Thymus (tissue), 11 donors: ENCODE measurements at regions not wholly inside any gene's neighbourhood (a gene's known extent, or its start where the extent isn't known, plus 50 kb on each side); places are given as distances from the start of the nearest gene placed in this dataset.

Experiments
- DNase-seq, 9 donors: peaks; one replicate each; pipeline ENCODE4 v3.0.0-alpha.2; 2013; ENCODE audit warnings: low spot score in 9 of 9, low read depth in 6 of 9, missing footprints in 1 of 9
- H3K27ac ChIP-seq, 2 donors: one replicate each; pipeline ENCODE4 v1.5.1; 2013; ENCODE audit warnings: control low read depth in 1 of 2, low read depth in 1 of 2, low read length in 1 of 2, mild to moderate bottlenecking in 1 of 2, moderate library complexity in 1 of 2
- H3K27me3 ChIP-seq, 2 donors: one replicate each; pipeline ENCODE4 v1.5.1; 2013; ENCODE audit warnings: low read length in 1 of 2; ENCODE audit not compliant: control insufficient read depth in 2 of 2, insufficient read depth in 1 of 2
- H3K36me3 ChIP-seq, 2 donors: one replicate each; pipeline ENCODE4 v1.5.1; 2013; ENCODE audit warnings: low read length in 1 of 2, mild to moderate bottlenecking in 1 of 2, moderate library complexity in 1 of 2; ENCODE audit not compliant: control insufficient read depth in 2 of 2, insufficient read depth in 2 of 2
- H3K4me1 ChIP-seq, 2 donors: one replicate each; pipeline ENCODE4 v1.5.1; 2013; ENCODE audit warnings: low read length in 2 of 2; ENCODE audit not compliant: control insufficient read depth in 2 of 2, insufficient read depth in 2 of 2
- H3K4me3 ChIP-seq, 2 donors: one replicate each; pipeline ENCODE4 v1.5.1; 2013; ENCODE audit warnings: low read length in 2 of 2, control low read depth in 1 of 2, mild to moderate bottlenecking in 1 of 2
- H3K9me3 ChIP-seq, 2 donors: one replicate each; pipeline ENCODE4 v1.5.1; 2013; ENCODE audit warnings: low read length in 1 of 2, mild to moderate bottlenecking in 1 of 2; ENCODE audit not compliant: control insufficient read depth in 2 of 2, insufficient read depth in 1 of 2
- WGBS: extraction: QIAGEN DNeasy Blood & Tissue Kit; methylation state at CpG from one replicate; pipeline ENCODE4 v1.1.7; 2013; 5-methylcytosine and 5-hydroxymethylcytosine counted together
- donor health status: healthy.

DNA sequence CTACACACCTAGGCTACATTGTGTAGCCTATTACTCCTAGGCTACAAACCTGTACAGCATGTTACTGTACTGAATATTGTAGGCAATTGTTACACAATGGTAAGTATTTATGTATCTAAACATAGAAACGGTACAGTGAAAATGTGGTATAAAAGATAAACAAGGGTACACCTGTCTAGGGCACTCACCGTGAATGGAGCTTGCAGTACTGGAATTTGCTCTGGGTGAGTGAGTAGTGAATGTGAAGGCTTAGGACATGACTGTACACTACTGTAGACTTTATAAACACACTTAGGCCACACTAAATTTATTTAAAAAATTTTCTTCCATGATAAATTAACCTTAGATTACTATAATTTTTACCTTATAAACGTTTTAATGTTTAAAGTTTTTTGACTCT, 171.7 kb upstream of the NCAM1 start:
- DNase-seq, result no peak
- no peaks in the 10 kb centered on the region for H3K9me3 ChIP-seq
- 85% methylated on average over 3 of the region's 3 CpGs for WGBS

GRCh38 chr11:112790286-112790685, 170.9 kb upstream of the NCAM1 start:
- Histone ChIP-seq H3K4me3 (no peak overlapping the region), H3K36me3 (no peaks in the 10 kb centered on the region), H3K4me1 (no peaks in the 10 kb centered on the region), H3K9me3 (no peaks in the 10 kb centered on the region), H3K27ac (no peak overlapping the region), H3K27me3 (no peaks in the 10 kb centered on the region)
- no peak for DNase-seq
- 94% methylated on average over 3 of the region's 3 CpGs for WGBS

More for the DNA sequence above, 171.7 kb upstream of the NCAM1 start:
- H3K27ac ChIP-seq, result no peak overlapping the region
- H3K27me3 ChIP-seq, result no peaks in the 10 kb centered on the region
- H3K36me3 ChIP-seq, result no peaks in the 10 kb centered on the region
- H3K4me3 ChIP-seq, result no peak overlapping the region
- no peaks in the 10 kb centered on the region for H3K4me1 ChIP-seq

DNA sequence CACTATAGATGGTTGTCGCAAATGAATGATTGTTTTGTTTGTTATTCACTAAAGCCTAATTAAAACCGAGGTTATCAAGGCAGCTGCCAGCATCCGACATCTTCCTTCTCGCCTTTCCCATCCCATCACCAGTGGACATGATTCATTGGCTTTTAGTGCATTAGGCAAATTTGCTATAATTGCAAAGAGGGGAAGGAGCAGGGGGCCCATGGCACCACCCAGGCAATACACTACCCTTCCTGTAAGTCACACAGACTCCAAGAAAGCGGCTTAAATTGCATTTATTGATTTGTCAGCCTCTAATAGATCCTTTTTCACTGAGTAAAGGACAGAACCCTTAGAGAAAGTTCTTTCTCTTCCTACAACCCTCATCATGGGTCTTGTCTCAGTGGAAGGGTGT, 169.2 kb upstream of the NCAM1 start:
- Histone ChIP-seq H3K4me1 (no peaks in the 10 kb centered on the region), H3K36me3 (no peaks in the 10 kb centered on the region), H3K4me3 (no peak overlapping the region), H3K9me3 (no peaks in the 10 kb centered on the region), H3K27me3 (no peaks in the 10 kb centered on the region), H3K27ac (no peak overlapping the region)
- DNase-seq, result no peak
- 92% methylated on average over 5 of the region's 5 CpGs for WGBS

GRCh38 chr11:112793416-112793815, 167.8 kb upstream of the NCAM1 start:
- H3K27me3 ChIP-seq, result no peaks in the 10 kb centered on the region
- no peaks in the 10 kb centered on the region for H3K36me3 ChIP-seq
- 91% methylated on average over 1 of the region's 1 CpG for WGBS
- no peaks in the 10 kb centered on the region for H3K9me3 ChIP-seq
- H3K27ac ChIP-seq, result no peak overlapping the region
- H3K4me1 ChIP-seq, result no peaks in the 10 kb centered on the region
- no peak overlapping the region for H3K4me3 ChIP-seq
- DNase-seq, result no peak

DNA sequence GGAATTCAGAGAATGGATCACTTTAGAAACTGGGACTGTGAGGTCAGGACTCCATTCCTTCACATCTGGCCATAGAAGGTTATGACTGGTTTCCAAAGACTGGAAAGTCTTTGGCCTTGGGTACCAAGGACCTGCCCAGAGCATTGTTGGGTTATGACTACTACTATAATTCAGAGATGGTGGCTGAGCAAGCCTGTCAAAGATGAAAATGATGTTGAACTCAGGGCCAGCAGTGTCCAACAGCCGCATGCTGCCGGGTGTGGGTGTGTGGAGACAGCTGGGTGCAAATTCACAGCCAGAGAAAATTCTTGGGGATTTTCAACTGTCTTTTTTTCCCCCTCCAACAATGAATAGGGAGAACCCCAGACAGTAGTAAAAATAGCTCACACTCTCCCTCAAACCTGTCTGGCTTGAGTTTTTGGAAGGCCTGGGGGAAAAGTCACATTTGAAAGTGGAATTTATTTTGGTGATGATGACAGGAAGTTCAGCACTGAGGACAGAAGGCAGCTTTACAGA, 166.8 kb upstream of the NCAM1 start:
- Histone ChIP-seq H3K27ac (no peak overlapping the region), H3K4me3 (no peak overlapping the region), H3K36me3 (no peaks in the 10 kb centered on the region), H3K27me3 (no peaks in the 10 kb centered on the region), H3K4me1 (no peaks in the 10 kb centered on the region), H3K9me3 (no peaks in the 10 kb centered on the region)
- WGBS, result 98% methylated on average over 2 of the region's 2 CpGs
- no peak for DNase-seq

DNA sequence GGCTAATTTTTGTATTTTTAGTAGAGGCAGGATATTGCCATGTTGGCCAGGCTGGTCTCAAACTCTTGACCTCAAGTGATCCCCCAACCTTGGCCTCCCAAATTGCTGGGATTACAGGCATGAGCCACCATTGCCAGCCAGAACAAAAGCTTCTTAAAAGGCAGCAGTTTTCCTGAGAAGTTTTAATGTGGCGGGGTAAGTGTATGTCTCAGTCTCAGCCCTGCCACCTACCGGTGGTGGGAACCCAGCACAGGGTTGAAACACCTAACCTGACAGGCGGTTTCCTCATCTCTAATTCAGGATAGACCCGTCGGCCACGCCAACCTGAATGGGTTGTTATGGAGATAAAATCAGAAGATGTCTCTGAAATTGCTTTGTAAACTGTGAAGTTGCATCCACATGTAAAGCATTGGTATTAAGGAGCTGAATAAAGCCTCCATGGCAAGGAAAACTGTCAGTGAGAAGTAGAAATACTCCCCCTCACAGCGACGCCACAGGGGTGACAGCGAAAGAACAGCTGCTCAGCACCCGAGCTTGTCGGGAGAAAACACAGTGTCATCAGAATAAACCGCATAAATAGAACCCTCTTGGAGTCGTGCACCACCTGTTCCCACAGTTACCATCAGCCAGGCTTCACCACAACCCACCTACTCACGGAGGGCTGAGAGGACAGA, 165.9 kb upstream of the NCAM1 start:
- Histone ChIP-seq H3K27ac (no peak overlapping the region), H3K4me1 (no peaks in the 10 kb centered on the region), H3K27me3 (no peaks in the 10 kb centered on the region), H3K36me3 (no peaks in the 10 kb centered on the region), H3K9me3 (no peaks in the 10 kb centered on the region), H3K4me3 (no peak overlapping the region)
- 75% methylated on average over 14 of the region's 14 CpGs for WGBS
- DNase-seq, result peak in 3 of 9 donors; percentile 2 to 33 (median 24)

GRCh38 chr11:112795911-112796649, 165.1 kb upstream of the NCAM1 start:
- WGBS, result 89% methylated on average over 17 of the region's 17 CpGs
- no peaks in the 10 kb centered on the region for H3K4me1 ChIP-seq
- no peaks in the 10 kb centered on the region for H3K27me3 ChIP-seq
- H3K9me3 ChIP-seq, result no peaks in the 10 kb centered on the region
- no peak overlapping the region for H3K4me3 ChIP-seq
- H3K27ac ChIP-seq, result no peak overlapping the region
- H3K36me3 ChIP-seq, result no peaks in the 10 kb centered on the region
- DNase-seq, result no peak

DNA sequence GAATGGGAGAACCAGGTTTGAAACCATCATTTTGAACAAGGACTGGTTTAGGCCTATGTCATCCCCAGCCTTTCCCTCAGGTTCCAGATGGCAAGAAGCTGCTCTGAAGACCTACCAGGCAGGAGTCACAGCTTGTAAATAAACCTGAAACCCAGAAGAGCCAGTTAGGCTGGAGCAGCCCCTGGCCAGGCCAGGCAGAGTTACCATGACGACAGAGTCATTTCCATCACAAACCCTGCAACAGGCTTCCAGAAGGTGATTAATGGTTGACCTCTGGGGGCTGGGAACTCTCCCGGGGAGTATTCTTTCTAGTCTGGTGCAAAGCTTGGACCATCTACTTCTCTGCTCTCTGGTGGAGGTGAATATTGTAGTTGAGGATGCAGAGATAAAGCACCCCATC, 164.1 kb upstream of the NCAM1 start:
- Histone ChIP-seq H3K9me3 (no peaks in the 10 kb centered on the region), H3K27me3 (no peaks in the 10 kb centered on the region), H3K27ac (no peak overlapping the region), H3K4me1 (no peaks in the 10 kb centered on the region), H3K36me3 (no peaks in the 10 kb centered on the region), H3K4me3 (no peak overlapping the region)
- whole genome bisulfite sequencing, result 79% methylated on average over 2 of the region's 2 CpGs
- no peak for DNase-seq

DNA sequence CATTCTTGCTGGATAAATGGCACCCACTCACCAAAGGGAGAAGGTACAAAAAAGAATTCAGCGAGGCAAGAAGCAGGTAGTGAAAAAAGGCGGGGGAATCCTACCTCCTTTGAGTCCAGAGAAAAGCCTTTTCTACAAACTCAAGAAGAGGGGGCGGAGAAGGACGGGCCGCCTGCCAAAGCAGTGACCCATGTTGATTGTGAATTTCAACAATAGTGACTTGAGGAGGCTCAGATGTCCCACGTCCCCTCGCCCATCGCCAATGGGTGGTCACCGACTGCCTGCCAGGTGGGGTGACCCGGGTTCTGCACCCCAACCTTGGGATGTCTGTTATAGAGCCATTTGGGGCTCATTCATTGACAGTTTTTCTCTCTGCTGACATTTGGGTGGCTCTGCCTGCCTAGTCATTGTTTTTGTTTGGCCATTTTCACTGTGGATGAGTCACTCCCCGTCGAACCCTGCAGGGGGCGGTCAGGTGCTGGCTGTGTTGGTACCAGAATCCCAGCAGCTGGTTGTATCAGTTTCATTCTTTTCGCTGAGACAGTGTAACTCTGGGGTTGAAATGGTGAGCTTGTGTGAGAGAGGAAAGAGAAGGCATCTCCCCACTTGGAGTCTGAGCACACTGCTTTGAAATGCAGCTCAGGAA, 163.4 kb upstream of the NCAM1 start:
- no peak overlapping the region for H3K27ac ChIP-seq
- no peaks in the 10 kb centered on the region for H3K9me3 ChIP-seq
- 73% methylated on average over 14 of the region's 14 CpGs for WGBS
- H3K36me3 ChIP-seq, result no peaks in the 10 kb centered on the region
- no peaks in the 10 kb centered on the region for H3K27me3 ChIP-seq
- H3K4me1 ChIP-seq, result no peaks in the 10 kb centered on the region
- H3K4me3 ChIP-seq, result no peak overlapping the region
- DNase-seq, result peak in 2 of 9 donors; percentile 8 to 12
